Erythroblast (primary cell): ENCODE measurements at regions not wholly inside any gene's neighbourhood (a gene's known extent, or its start where the extent isn't known, plus 50 kb on each side); places are given as distances from the start of the nearest gene placed in this dataset.

Experiments
- DNase-seq, 2 experiments: peaks; one replicate each; lab custom pipeline; 2025; lab: John Stamatoyannopoulos, UW
- GATA1 ChIP-seq: IDR thresholded peaks from 2 replicates; pipeline ENCODE4 v1.6.1; 2011; ENCODE audit warnings: low read depth, mild to moderate bottlenecking, control low read depth, low read length, moderate library complexity
- POLR2A ChIP-seq: IDR thresholded peaks from 2 replicates; pipeline ENCODE4 v1.6.1; 2011; ENCODE audit warnings: mild to moderate bottlenecking, low read length

DNA sequence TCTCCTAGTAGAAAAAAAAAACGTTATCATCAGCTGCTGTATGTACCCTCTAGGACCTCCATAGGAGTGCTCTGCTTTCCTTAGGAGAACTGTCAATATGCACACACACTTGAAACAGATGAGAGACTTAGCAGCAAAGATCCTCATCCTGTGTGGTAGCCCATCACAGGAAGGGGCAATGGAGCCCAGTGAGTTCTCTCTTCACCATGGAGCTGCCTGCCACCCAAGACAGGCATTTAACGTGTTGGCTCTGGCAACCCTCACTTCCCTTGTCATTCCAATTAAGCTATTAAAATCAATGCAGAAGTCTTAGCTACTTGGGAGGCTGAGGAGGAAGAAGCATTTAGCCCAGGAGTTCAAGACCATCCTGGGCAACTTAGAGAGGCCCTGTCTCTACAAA, 64.8 kb upstream of the PLEKHA5 start:
- no peak for TF ChIP-seq POLR2A
- no peak for TF ChIP-seq GATA1
- no peak for DNase-seq

DNA sequence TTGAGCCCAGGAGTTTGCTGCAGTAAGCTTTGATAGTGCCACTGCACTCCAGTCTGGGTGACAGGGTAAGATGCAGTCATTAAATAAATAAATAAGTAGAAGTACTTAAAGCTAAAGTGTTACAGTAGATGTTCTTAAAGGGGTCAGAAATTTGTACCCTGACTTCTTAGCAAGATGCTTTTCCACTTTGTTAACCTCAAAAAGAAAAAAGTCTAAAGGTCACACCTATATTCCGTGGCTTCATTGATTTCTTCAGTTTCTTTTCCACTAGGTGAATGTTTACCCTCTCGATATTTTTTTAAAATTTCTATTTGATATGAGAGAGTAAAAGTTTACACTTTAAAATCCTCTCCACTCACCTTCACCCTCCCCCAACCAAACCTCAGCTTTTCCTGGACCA, 64.3 kb upstream of the PLEKHA5 start:
- no peak for DNase-seq
- TF ChIP-seq POLR2A (no peak), GATA1 (no peak)

DNA sequence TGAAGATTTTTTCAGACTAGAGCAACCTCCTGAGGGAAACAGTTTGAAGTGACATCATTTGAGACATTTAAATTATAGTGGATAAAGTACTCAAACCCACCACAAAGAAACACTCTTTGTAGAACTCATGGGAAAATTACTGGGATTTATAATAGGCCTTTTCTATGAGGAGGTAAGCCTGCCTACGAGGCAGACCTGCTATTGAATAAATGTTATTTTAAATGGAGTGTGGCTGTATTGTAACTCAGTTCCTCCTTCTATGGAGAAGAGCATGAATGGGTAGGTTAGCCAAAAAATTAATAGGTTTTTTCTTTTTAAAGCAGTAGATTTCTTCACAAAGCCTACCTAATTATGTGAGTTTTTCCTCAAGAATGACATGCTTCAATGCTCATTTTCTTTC, 63.7 kb upstream of the PLEKHA5 start:
- TF ChIP-seq GATA1 (no peak), POLR2A (no peak)

DNA sequence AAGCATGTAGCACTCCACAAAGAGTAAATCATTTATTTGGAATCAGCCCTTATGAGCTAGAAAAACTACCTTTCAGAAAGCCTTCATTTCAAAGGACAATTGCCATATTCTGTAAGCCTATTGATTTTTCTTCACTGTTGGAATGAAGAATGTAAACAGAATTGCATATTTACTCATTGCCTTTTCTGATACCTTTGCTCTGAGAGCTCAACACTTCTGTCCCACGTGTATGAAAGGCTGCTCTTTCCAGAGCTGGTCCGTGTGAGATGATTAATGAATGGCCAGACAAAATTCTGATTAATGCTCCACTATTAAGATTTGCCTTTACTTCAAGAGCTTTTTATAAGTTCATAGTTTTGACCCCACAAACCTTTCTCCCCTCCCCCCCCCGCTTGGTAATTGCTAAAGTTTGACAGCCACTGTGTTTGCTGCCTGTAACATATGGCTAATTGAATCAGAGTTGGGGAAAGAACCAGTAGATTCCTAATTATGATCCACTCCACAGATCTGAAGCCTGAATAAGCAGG, 63.0 kb upstream of the PLEKHA5 start:
- TF ChIP-seq POLR2A, result no peak
- TF ChIP-seq GATA1, result no peak
- DNase-seq, result no peak

More for the DNA sequence above, 63.7 kb upstream of the PLEKHA5 start:
- DNase-seq, result no peak

DNA sequence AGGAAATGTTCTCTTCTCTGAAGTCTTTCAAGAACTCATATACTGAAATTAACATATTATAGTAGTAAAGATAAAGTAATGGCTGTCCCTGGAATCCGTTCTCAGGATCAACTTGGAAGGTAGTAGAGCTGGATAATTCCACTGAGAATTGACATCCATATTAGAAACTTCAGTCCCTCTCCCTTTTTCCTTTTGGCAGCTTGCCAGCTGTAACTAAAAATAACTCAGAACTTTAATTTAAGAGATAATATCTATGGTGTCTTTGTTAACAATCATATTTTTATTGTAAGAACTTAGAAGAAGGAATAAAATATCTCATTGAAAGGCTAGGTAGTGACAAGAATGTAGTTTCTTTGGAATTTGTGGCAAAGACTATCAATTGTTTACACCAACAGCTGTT, 61.4 kb upstream of the PLEKHA5 start:
- no peak for DNase-seq
- no peak for TF ChIP-seq GATA1
- no peak for TF ChIP-seq POLR2A

DNA sequence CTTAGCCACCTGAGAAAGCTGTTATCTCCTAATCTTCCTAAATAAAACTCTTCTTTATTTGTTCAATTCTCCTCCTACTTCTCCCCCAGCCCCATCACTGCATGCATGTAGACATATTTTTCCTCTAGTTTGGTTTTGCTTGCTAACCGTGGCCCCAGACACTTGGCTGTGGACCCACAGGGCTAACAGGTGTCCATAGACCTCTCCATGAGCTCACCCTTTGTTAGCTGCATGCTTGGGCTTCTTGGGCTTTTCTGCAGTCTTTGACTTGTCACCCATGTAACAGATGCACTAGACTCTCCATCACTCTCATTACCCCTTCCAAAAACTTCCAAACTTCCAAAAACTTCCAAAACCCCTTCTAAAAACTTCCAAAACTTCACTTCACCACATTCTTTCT, 59.2 kb upstream of the PLEKHA5 start:
- no peak for DNase-seq
- TF ChIP-seq GATA1, result no peak
- TF ChIP-seq POLR2A, result no peak

DNA sequence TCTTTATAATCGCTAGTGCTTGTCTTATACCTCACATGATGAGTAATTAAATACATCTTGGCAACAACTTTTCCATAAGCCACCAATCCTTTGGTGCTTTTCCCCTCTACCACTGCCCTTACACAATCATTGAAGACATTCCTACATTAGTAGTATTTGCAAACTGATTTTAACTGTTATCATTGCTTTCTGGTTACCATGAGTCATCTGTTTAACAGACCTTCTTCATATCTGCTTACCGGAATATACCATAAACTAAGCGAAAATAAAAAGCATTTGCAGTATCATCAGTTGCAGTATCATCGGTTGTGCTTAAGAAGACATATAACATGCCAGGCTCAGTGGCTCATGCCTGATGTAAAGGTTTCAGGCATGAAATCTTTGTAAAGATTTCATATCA, 54.8 kb upstream of the PLEKHA5 start:
- no peak for DNase-seq
- no peak for TF ChIP-seq POLR2A
- no peak for TF ChIP-seq GATA1

DNA sequence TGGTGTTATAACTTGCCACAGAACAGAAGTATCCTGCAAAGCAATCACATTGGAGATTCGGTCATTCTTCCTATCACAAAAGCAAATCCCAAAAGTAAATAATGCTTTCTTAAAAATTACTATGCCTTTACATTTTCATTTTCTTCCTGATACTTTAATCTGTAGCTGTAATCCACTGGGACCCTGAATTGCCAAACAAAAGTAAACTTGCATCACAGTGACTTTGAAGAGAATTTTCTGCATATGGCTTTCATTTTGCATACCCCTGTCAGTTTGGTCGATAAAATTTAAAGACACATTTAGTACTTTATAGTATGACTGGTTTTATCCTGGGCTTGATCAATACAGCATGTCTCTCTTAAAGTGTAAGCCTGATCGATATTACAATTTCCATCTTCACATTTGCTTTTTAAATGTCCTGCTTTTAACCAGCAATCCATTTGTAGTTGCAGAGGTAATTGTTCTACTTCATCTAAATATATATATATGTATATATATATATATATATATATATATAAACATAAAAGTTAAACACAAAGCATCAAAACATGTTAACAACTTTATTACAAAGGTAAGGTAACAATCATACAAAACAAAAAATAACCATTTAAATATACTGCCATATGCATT, 53.7 kb upstream of the PLEKHA5 start:
- DNase-seq, result no peak
- no peak for TF ChIP-seq POLR2A
- TF ChIP-seq GATA1, result no peak
